OCI-LY1 (cell line): ENCODE measurements at regions not wholly inside any gene's neighbourhood (a gene's known extent, or its start where the extent isn't known, plus 50 kb on each side); places are given as distances from the start of the nearest gene placed in this dataset.

ENCODE experiments used
- H2AFZ ChIP-seq: fragments of 200-600 bp; sonication (generic), shearing (Covaris generic); 2 replicates; pipeline ENCODE4 v1.6.0; 2014; ENCODE audit warnings: antibody characterized with exemption, mild to moderate bottlenecking, low read length
- H3F3A ChIP-seq: fragments of 200-600 bp; sonication (generic), shearing (Covaris generic); 2 replicates; pipeline ENCODE4 v1.6.0; 2014; ENCODE audit warnings: mild to moderate bottlenecking, antibody characterized with exemption, low read length, moderate library complexity; ENCODE audit not compliant: insufficient read depth
- H3K27ac ChIP-seq: fragments of 200-600 bp; sonication (generic); 2 replicates; pipeline ENCODE4 v1.5.1; 2014; ENCODE audit warnings: low read length, mixed run types, mild to moderate bottlenecking, low read depth; ENCODE audit not compliant: poor library complexity, severe bottlenecking
- H3K27me3 ChIP-seq: fragments of 200-600 bp; sonication (generic); 2 replicates; pipeline ENCODE4 v1.6.0; 2014; ENCODE audit warnings: antibody characterized with exemption, mild to moderate bottlenecking, low read length, moderate library complexity; ENCODE audit not compliant: insufficient read depth
- H3K36me3 ChIP-seq: fragments of 200-600 bp; sonication (generic); 2 replicates; pipeline ENCODE4 v1.6.1; 2014; ENCODE audit warnings: mild to moderate bottlenecking, antibody characterized with exemption, low read length, moderate library complexity, mixed read lengths; ENCODE audit not compliant: insufficient read depth
- H3K4me1 ChIP-seq: fragments of 200-600 bp; sonication (generic); 2 replicates; pipeline ENCODE4 v1.5.1; 2014; ENCODE audit warnings: mild to moderate bottlenecking, low read length, moderate library complexity; ENCODE audit not compliant: insufficient read depth, severe bottlenecking
- H3K4me2 ChIP-seq: fragments of 200-600 bp; sonication (generic), shearing (Covaris generic); 2 replicates; pipeline ENCODE4 v1.6.1; 2014; ENCODE audit warnings: low read length
- H3K4me3 ChIP-seq: fragments of 200-600 bp; sonication (generic); 2 replicates; pipeline ENCODE4 v1.5.1; 2014; ENCODE audit warnings: low read length, low read depth, mild to moderate bottlenecking, mixed read lengths; ENCODE audit not compliant: poor library complexity, severe bottlenecking
- H3K79me2 ChIP-seq: fragments of 200-600 bp; shearing (Covaris generic); 2 replicates; pipeline ENCODE4 v1.6.1; 2016; ENCODE audit warnings: mixed run types, low read length, mixed read lengths; ENCODE audit not compliant: insufficient read depth
- H3K9ac ChIP-seq: fragments of 200-600 bp; sonication (generic), shearing (Covaris generic); 2 replicates; pipeline ENCODE4 v1.6.1; 2014; ENCODE audit warnings: mild to moderate bottlenecking, low read length, mixed read lengths
- H3K9me2 ChIP-seq: fragments of 200-600 bp; sonication (generic), shearing (Covaris generic); 2 replicates; pipeline ENCODE4 v1.6.1; 2014; ENCODE audit warnings: low read depth, mild to moderate bottlenecking, low read length, mixed read lengths
- H3K9me3 ChIP-seq: fragments of 200-600 bp; shearing (Covaris generic); 2 replicates; pipeline ENCODE4 v1.6.1; 2014; ENCODE audit warnings: low read length, mixed read lengths
- H4K20me1 ChIP-seq: fragments of 200-600 bp; sonication (generic), shearing (Covaris generic); 2 replicates; pipeline ENCODE4 v1.6.0; 2016; ENCODE audit warnings: mild to moderate bottlenecking, low read length; ENCODE audit not compliant: insufficient read depth
- CTCF ChIP-seq: fragments of 200-600 bp; sonication (generic), shearing (Covaris generic); IDR thresholded peaks from 2 replicates; pipeline ENCODE4 v1.5.1; 2017; ENCODE audit warnings: mild to moderate bottlenecking, antibody characterized with exemption, low read length, moderate library complexity, mixed read lengths
- EZH2 ChIP-seq: fragments of 200-600 bp; sonication (generic), shearing (Covaris generic); IDR thresholded peaks from 2 replicates; pipeline ENCODE4 v1.8.0; 2017; ENCODE audit warnings: borderline replicate concordance, mixed run types, mild to moderate bottlenecking, antibody characterized with exemption, low read length, moderate library complexity, mixed read lengths

- Histone ChIP-seq H3K9me3 (no peaks in the 10 kb centered on the region), H3F3A (no peaks in the 10 kb centered on the region), H3K4me3 (no peak overlapping the region), H2AFZ (no peak overlapping the region), H3K9ac (no peak overlapping the region), H3K27me3 (no peaks in the 10 kb centered on the region), H3K36me3 (no peaks in the 10 kb centered on the region), H3K4me2 (no peak overlapping the region), H3K27ac (no peak overlapping the region), H3K79me2 (no peaks in the 10 kb centered on the region), H3K9me2 (no peaks in the 10 kb centered on the region), H4K20me1 (no peaks in the 10 kb centered on the region), H3K4me1 (no peaks in the 10 kb centered on the region)
- TF ChIP-seq EZH2 (no peak), CTCF (no peak)
These were observed 440.9 kb upstream of the RAG2 start for GRCh38 chr11:37038911-37039310.

DNA sequence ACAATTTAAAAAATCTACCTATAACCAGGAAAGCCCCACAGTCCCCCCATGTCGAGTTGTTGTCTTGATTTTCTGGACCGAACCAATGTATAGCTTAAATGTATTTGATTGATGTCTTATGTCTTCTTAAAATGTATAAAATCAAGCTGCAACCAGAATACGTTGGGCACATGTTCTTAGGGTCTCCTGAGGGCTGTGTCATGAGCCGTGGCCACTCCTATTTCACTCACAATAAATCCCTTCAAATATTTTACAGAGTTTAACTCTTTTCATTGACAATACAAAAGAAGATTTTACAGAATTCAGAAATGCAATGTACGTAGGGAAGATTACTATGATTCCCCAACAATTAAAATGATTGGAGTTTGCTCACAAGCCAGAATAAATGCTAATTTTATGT is 428.7 kb upstream of the RAG2 start:
- Histone ChIP-seq H3K4me2 (no peak overlapping the region), H3K79me2 (no peaks in the 10 kb centered on the region), H3F3A (no peaks in the 10 kb centered on the region), H3K27ac (no peak overlapping the region), H3K9ac (no peak overlapping the region), H3K36me3 (no peaks in the 10 kb centered on the region), H3K27me3 (no peaks in the 10 kb centered on the region), H3K4me3 (no peak overlapping the region), H3K4me1 (no peaks in the 10 kb centered on the region), H3K9me2 (no peaks in the 10 kb centered on the region), H2AFZ (no peak overlapping the region), H4K20me1 (no peaks in the 10 kb centered on the region), H3K9me3 (no peaks in the 10 kb centered on the region)
- TF ChIP-seq EZH2: no peak

DNA sequence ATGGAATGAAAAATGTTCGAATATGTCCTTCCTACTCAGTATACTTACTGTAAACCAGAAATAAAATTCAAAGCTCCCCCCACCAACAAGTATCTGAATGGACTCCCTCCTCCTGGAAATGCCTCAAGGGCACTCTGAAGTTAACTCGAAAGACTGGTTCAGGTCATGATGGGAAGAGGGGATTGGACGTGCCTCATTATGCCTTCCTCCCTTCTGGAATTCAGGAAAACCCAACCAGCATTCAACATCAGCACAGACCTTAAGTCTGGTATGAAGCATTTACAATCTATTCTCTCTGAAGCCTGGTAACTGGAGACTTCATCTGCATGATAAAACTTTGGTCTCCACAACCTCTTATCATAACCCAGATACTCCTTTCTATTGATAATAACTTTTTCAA is 428.3 kb upstream of the RAG2 start:
- no peaks in the 10 kb centered on the region for H3K9me2 ChIP-seq

More for the DNA sequence above, 428.3 kb upstream of the RAG2 start:
- H3K4me1 ChIP-seq: no peaks in the 10 kb centered on the region
- H3K27ac ChIP-seq: no peak overlapping the region
- no peaks in the 10 kb centered on the region for H3K36me3 ChIP-seq
- H4K20me1 ChIP-seq: no peaks in the 10 kb centered on the region
- no peak overlapping the region for H3K9ac ChIP-seq
- H3F3A ChIP-seq: no peaks in the 10 kb centered on the region
- H3K27me3 ChIP-seq: no peaks in the 10 kb centered on the region
- no peak overlapping the region for H3K4me2 ChIP-seq
- no peaks in the 10 kb centered on the region for H3K9me3 ChIP-seq
- no peak for TF ChIP-seq CTCF
- no peak for TF ChIP-seq EZH2
- no peak overlapping the region for H3K4me3 ChIP-seq
- H3K79me2 ChIP-seq: no peaks in the 10 kb centered on the region
- H2AFZ ChIP-seq: no peak overlapping the region
